Lower leg skin (tissue), 4 donors: ENCODE measurements at regions not wholly inside any gene's neighbourhood (a gene's known extent, or its start where the extent isn't known, plus 50 kb on each side); places are given as distances from the start of the nearest gene placed in this dataset.

ENCODE experiments used
- DNase-seq, 2 donors: peaks; one replicate each; pipeline ENCODE4 v3.0.0-alpha.2; 2019; ENCODE audit warnings: low spot score in 2 of 2
- H3K4me3 ChIP-seq: fragments of 200-600 bp; sonication (generic); 2 replicates; pipeline ENCODE4 v1.5.1; 2017; ENCODE audit warnings: mild to moderate bottlenecking, low read depth; ENCODE audit not compliant: poor library complexity, severe bottlenecking
- POLR2A ChIP-seq, 2 donors: fragments of 450-650 bp; IDR thresholded peaks; one replicate each; pipeline ENCODE4 v1.6.1; 2016 to 2017; ENCODE audit warnings: antibody characterized with exemption in 2 of 2, mild to moderate bottlenecking in 1 of 2, moderate library complexity in 1 of 2
- WGBS, 2 donors: methylation state at CpG; one replicate each; pipeline ENCODE4 v1.1.5; 2018; 5-methylcytosine and 5-hydroxymethylcytosine counted together
- intact Hi-C: fragments of 100-400 bp; cut with DNase I; formaldehyde crosslinking; loops from one replicate; pipeline ENCODE4 v1.15.0; 2023; ENCODE audit warnings: low total_unique reads
- TF ChIP-seq, protein P1 (sequence below), 3 donors: fragments of 450-650 bp; IDR thresholded peaks; one replicate each; pipeline ENCODE4 v1.5.1; 2016; ENCODE audit warnings: antibody characterized with exemption in 3 of 3, mild to moderate bottlenecking in 3 of 3, moderate library complexity in 2 of 3

DNA sequence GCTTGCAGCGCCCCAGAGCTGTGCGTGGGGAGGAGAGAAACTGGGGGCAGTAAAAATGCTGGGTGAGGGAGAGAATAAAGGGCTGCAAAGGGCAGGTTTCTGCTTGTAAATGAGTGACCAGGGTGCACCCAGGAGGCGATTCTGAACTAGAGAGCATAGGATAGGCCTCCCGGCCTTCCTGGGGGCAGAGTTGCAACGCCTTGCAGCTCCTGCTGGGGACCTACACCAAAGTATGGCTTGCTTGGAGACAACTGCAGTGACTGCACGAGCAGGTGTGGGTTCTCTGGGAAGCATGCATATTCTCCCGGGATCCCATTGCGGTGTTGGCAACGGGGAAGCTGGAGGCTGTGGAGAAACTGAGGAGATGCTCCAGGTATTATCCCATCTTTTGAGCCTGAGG is 111.6 kb upstream of the SPACA1 start:
- intact Hi-C loops: no loop called here
- WGBS, 2 donors: 90 to 91% methylated on average over 8 to 9 of the region's 9 CpGs
- TF ChIP-seq POLR2A (IDR thresholded peaks at IDR 0.05): no peak
- TF ChIP-seq, protein P1, sequence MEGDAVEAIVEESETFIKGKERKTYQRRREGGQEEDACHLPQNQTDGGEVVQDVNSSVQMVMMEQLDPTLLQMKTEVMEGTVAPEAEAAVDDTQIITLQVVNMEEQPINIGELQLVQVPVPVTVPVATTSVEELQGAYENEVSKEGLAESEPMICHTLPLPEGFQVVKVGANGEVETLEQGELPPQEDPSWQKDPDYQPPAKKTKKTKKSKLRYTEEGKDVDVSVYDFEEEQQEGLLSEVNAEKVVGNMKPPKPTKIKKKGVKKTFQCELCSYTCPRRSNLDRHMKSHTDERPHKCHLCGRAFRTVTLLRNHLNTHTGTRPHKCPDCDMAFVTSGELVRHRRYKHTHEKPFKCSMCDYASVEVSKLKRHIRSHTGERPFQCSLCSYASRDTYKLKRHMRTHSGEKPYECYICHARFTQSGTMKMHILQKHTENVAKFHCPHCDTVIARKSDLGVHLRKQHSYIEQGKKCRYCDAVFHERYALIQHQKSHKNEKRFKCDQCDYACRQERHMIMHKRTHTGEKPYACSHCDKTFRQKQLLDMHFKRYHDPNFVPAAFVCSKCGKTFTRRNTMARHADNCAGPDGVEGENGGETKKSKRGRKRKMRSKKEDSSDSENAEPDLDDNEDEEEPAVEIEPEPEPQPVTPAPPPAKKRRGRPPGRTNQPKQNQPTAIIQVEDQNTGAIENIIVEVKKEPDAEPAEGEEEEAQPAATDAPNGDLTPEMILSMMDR (IDR thresholded peaks at IDR 0.05): no peak

DNA sequence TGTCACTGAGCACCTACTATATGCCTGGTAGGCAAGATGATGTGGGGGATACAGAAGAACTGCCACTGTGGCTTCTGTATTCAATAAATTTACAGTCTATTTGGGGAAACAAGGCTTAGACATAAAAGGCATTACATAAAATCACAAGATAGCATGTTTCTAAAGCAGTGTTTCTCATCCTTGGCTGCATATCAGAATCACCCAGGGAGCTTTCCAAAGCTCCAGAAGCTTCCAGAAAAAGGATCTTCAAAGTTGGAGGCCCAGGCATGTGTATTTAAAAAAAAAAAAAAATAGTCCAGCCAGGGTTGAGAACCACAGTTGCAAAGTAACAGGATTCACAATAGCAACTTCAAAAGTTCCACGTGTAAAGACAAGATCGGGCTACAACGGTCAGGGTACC is 112.4 kb upstream of the SPACA1 start:
- intact Hi-C loops: no loop called here

More for the DNA sequence above, 111.6 kb upstream of the SPACA1 start:
- DNase-seq: no peak
- H3K4me3 ChIP-seq: no peak overlapping the region

DNA sequence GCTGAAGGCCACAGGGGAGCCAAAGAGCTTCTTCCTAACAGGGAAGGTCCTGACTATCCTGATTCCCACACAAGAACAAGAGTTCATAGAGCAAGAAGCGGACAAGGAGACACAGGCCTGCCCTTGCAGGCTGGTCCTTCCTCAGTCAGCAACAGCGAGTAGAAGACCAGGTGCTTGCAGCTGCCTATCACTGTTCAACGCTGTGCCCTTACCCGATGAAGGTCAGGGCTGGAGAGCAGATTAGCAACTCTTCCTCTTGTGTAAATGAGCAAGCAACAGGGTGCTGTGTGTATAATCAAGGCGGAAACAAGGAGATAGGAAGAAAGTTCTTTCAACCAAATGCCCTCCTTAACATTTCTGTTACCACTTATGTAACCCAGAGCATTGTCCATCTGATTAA is 115.3 kb upstream of the SPACA1 start:
- no peak for DNase-seq
- TF ChIP-seq, protein P1 (IDR thresholded peaks at IDR 0.05): no peak
- TF ChIP-seq POLR2A (IDR thresholded peaks at IDR 0.05): no peak
- 88 to 90% methylated on average over 5 of the region's 5 CpGs for WGBS, 2 donors
- intact Hi-C loops: no loop called here
- no peak overlapping the region for H3K4me3 ChIP-seq

More for the DNA sequence above, 112.4 kb upstream of the SPACA1 start:
- DNase-seq: no peak
- no peak for TF ChIP-seq POLR2A (IDR thresholded peaks at IDR 0.05)
- 83 to 86% methylated on average over 3 of the region's 3 CpGs for WGBS, 2 donors
- no peak overlapping the region for H3K4me3 ChIP-seq

DNA sequence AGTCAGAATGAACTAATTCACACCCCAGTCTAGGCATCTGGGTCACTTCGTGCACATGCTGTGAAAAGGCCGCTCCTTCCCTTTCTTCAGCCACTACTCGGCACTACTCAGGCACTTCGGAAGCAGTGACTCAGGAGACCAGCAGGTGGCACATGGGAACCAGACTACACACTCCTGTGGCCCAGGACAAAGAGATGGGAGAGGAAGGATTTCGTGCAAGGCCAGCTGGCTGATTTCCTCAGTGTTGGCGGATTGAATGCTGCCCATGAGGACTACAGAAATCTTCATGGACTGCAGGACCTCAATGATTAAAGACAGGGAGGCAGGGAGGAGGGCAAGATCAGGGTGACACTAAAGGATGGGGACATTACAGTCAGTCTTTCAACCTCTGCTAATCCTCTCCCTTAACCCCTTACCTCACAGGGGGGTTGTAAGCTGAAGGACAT is 117.8 kb upstream of the SPACA1 start:
- intact Hi-C loops: loop anchor here (5.0 kb wide), 1 partner anchor 937 kb away; no protein-coding TSS in a partner anchor
- peak; percentile 76 to 93 for DNase-seq
- no peak overlapping the region for H3K4me3 ChIP-seq
- no peak for TF ChIP-seq POLR2A (IDR thresholded peaks at IDR 0.05)
- TF ChIP-seq, protein P1 (IDR thresholded peaks at IDR 0.05): peak in 1 of 3 donors; percentile 19
- 1 to 6% methylated on average over 6 of the region's 6 CpGs for WGBS, 2 donors

DNA sequence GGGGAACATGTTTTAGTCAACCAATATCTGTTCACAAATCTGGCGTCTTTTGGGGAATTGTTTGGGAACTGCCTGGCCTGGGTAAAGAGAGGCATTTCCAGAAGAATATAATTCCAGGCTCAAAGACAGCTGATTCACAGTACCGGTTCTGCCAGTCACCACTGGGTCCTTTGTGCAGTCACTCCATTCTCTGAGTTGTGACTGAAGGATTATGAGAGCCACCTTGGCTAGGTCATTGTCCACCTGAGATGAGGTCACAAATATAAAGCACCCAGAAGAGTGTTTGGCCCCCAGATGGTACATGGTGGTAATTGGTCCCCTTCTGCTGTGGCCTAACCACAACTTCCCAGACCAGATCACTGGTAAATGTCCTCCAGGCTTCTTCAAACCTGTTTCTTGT is 121.0 kb upstream of the SPACA1 start:
- DNase-seq: no peak
- no peak for TF ChIP-seq POLR2A (IDR thresholded peaks at IDR 0.05)
- TF ChIP-seq, protein P1 (IDR thresholded peaks at IDR 0.05): no peak
- H3K4me3 ChIP-seq: no peak overlapping the region
- intact Hi-C loops: loop anchor here (5.0 kb wide), 1 partner anchor 941 kb away; no protein-coding TSS in a partner anchor
- 77 to 91% methylated on average over 2 of the region's 2 CpGs for WGBS, 2 donors

DNA sequence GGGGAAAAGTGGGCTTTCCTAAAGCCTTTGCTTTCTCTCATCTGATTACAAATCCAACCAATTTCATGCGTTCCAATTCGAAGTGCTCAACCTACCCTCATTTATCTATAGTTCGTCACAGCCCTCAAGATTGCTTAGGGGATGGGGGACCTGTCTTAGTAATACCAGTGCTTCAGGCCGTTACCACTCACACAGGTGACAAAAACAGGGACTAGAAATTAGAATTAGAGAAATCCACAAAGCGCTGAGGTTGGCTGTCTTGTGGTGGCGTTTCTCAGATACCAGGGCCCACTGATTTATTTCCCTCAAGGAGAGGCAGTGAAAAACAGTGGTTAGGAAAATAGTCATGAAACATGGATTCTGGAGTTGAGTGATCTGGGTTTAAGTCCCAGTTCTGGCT is 121.6 kb upstream of the SPACA1 start:
- 93 to 98% methylated on average over 6 of the region's 6 CpGs for WGBS, 2 donors
- H3K4me3 ChIP-seq: no peak overlapping the region
- no peak for TF ChIP-seq POLR2A (IDR thresholded peaks at IDR 0.05)
- TF ChIP-seq, protein P1 (IDR thresholded peaks at IDR 0.05): no peak
- no peak for DNase-seq
- intact Hi-C loops: loop anchor here (5.0 kb wide), 1 partner anchor 941 kb away; no protein-coding TSS in a partner anchor
